Hematopoietic multipotent progenitor cell (in vitro differentiated cells): ENCODE measurements at regions not wholly inside any gene's neighbourhood (a gene's known extent, or its start where the extent isn't known, plus 50 kb on each side); places are given as distances from the start of the nearest gene placed in this dataset. TPM values are rescaled to one million over a fixed set of nuclear protein-coding genes. Genes with fewer than 3 reads are reported as not detected.
A peak's percentile ranks its signal among the peaks of the same experiment; 100 is the strongest.

Experiments used
- DNase-seq, 3 donors: peaks; one replicate each; pipeline ENCODE4 v3.0.0-alpha.2; 2011 to 2015; ENCODE audit warnings: low read depth in 2 of 3, low spot score in 2 of 3
- small RNA-seq: library from RNA; depleted of rRNA; stranded (forward); fragments of <200 nt; gene quantifications from one replicate; pipeline ENCODE3, GENCODE V24; 2012

GRCh38 chr15:25510146-25510545 lies 71.3 kb upstream of the UBE3A start:
- DNase-seq: no peak

GRCh38 chr15:25509703-25510102 lies 70.9 kb upstream of the UBE3A start:
- no peak for DNase-seq

- DNase-seq: peak in 2 of 3 donors; percentile 16 to 44
Observed at GRCh38 chr15:25508369-25509002, 69.7 kb upstream of the UBE3A start.

- DNase-seq: no peak
Observed at GRCh38 chr15:25504307-25504706, 65.5 kb upstream of the UBE3A start.

GRCh38 chr15:25501828-25502446 lies 63.1 kb upstream of the UBE3A start:
- DNase-seq: peak in 2 of 3 donors; percentile 16 to 62

- no peak for DNase-seq
Observed at GRCh38 chr15:25498835-25499234, 60.0 kb upstream of the UBE3A start.

GRCh38 chr15:25497934-25498333 lies 59.1 kb upstream of the UBE3A start:
- DNase-seq: no peak

GRCh38 chr15:25493823-25494526 lies 55.2 kb upstream of the UBE3A start:
- DNase-seq: no peak

GRCh38 chr15:25492315-25492714 lies 53.5 kb upstream of the UBE3A start:
- no peak for DNase-seq

Small RNAs in the stretch of these regions (small RNA-seq; reads per million reads assigned to genes)
- not detected for gene AC023449.1
